Inflammatory macrophage (primary cell): ENCODE measurements at regions not wholly inside any gene's neighbourhood (a gene's known extent, or its start where the extent isn't known, plus 50 kb on each side); places are given as distances from the start of the nearest gene placed in this dataset.
"Not testable (repeated sequence)": the region's sequence is repeated elsewhere in the genome, so short reads cannot be mapped to it uniquely, and the experiment has no call there.

Source experiments
- DNase-seq, 2 donors: peaks; one replicate each; pipeline ENCODE4 v3.0.0-alpha.2; 2020 to 2022

- no peak for DNase-seq
Measured at GRCh38 chr11:29153078-29153477, 863.8 kb downstream of the KCNA4 start.

GRCh38 chr11:29142573-29142972, 874.3 kb downstream of the KCNA4 start:
- not testable (repeated sequence) for DNase-seq

GRCh38 chr11:29135504-29135903, 881.3 kb downstream of the KCNA4 start:
- no peak for DNase-seq

GRCh38 chr11:29131055-29131454, 885.8 kb downstream of the KCNA4 start:
- no peak for DNase-seq

GRCh38 chr11:29129844-29130243, 887.0 kb downstream of the KCNA4 start:
- no peak for DNase-seq

- DNase-seq: no peak
Measured at GRCh38 chr11:29127461-29127860, 889.4 kb downstream of the KCNA4 start.

GRCh38 chr11:29125606-29126005, 891.2 kb downstream of the KCNA4 start:
- no peak for DNase-seq

- DNase-seq: no peak
Measured at GRCh38 chr11:29124470-29124869, 892.4 kb downstream of the KCNA4 start.

- DNase-seq: no peak
Measured at GRCh38 chr11:29119707-29120618, 896.9 kb downstream of the KCNA4 start.

- DNase-seq: no peak
Measured at GRCh38 chr11:29119116-29119515, 897.7 kb downstream of the KCNA4 start.

- DNase-seq: no peak
Measured at GRCh38 chr11:29100967-29101366, 915.9 kb downstream of the KCNA4 start.

- DNase-seq: no peak
Measured at GRCh38 chr11:29095821-29096220, 921.0 kb downstream of the KCNA4 start.

GRCh38 chr11:29093416-29094120, 923.3 kb downstream of the KCNA4 start:
- no peak for DNase-seq

GRCh38 chr11:29087200-29087812, 929.5 kb downstream of the KCNA4 start:
- DNase-seq: no peak

- DNase-seq: no peak
Measured at GRCh38 chr11:29075726-29076125, 941.1 kb downstream of the KCNA4 start.

GRCh38 chr11:29063630-29064361, 953.0 kb downstream of the KCNA4 start:
- DNase-seq: no peak

- DNase-seq: no peak
Measured at GRCh38 chr11:29061452-29061851, 953.3 kb downstream of the METTL15 start.

- DNase-seq: not testable (repeated sequence)
Measured at GRCh38 chr11:29056487-29056886, 948.3 kb downstream of the METTL15 start.

- no peak for DNase-seq
Measured at GRCh38 chr11:29051935-29052334, 943.7 kb downstream of the METTL15 start.

- DNase-seq: not testable (repeated sequence)
Measured at GRCh38 chr11:29050962-29051361, 942.8 kb downstream of the METTL15 start.

GRCh38 chr11:29040489-29040888, 932.3 kb downstream of the METTL15 start:
- no peak for DNase-seq

- no peak for DNase-seq
Measured at GRCh38 chr11:29032384-29033149, 924.4 kb downstream of the METTL15 start.
